HepG2 (cell line): ENCODE measurements at regions not wholly inside any gene's neighbourhood (a gene's known extent, or its start where the extent isn't known, plus 50 kb on each side); places are given as distances from the start of the nearest gene placed in this dataset.
"Not testable (repeated sequence)": the region's sequence is repeated elsewhere in the genome, so short reads cannot be mapped to it uniquely, and the experiment has no call there.

Source experiments
- ATAC-seq: fragments of 200-7000 bp; cut with Tn5 transposase; 3 replicates; pipeline ENCODE4 v1.9.1; 2020; ENCODE audit warnings: mild to moderate bottlenecking, moderate library complexity
- BruUV-seq: library from RNA; stranded (reverse); fragments of 400-500 nt; replicated peaks from 2 replicates; lab custom pipeline; 2021; lab: Mats Ljungman, UMichigan
- CTCF ChIA-PET: fragments of 300-600 bp; formaldehyde crosslinking; extraction: SDS; loops from one replicate; lab custom pipeline; 2021; ENCODE audit warnings: low total read pairs, inconsistent platforms, low intra/inter-chr PET ratio; lab: Yijun Ruan, JAX
- POLR2A ChIA-PET: fragments of 350-600 bp; sonication (Branson Sonifier 250); formaldehyde crosslinking; loops from one replicate; lab custom pipeline; 2020; ENCODE audit warnings: antibody characterized with exemption, inconsistent platforms; lab: Yijun Ruan, JAX
- DNase-seq: peaks from one replicate; pipeline ENCODE4 v3.0.0-alpha.2; 2015; ENCODE audit warnings: low spot score
- FAIRE-seq: peaks from 3 replicates; lab custom pipeline; 2011; peaks lifted over from hg19 to GRCh38; lab: Jason Lieb, UNC
- H2AFZ ChIP-seq: one replicate; pipeline ENCODE4 v1.6.1; 2011; ENCODE audit warnings: low read length, inconsistent platforms
- H3K27ac ChIP-seq: fragments of 300-600 bp; 3 replicates; pipeline ENCODE4 v1.8.0; 2011; ENCODE audit warnings: mixed run types, mild to moderate bottlenecking, mixed read lengths, low read length, inconsistent platforms; ENCODE audit not compliant: insufficient read depth; ENCODE audit errors: extremely low read length
- H3K27me3 ChIP-seq, 2 experiments: fragments of 200-600 bp in 1 of 2; 2 replicates in 1 of 2; 3 replicates in 1 of 2; pipeline versions ENCODE4 v1.6.0 to v1.8.0; 2011; ENCODE audit warnings: low read length in 2 of 2, mild to moderate bottlenecking in 2 of 2, moderate library complexity in 2 of 2, inconsistent platforms in 1 of 2; ENCODE audit not compliant: insufficient read depth in 2 of 2, control insufficient read depth in 1 of 2
- H3K36me3 ChIP-seq, 2 experiments: fragments of 200-600 bp in 1 of 2; replicated peaks in 1 of 2; 2 replicates in 1 of 2; 3 replicates in 1 of 2; pipeline versions ENCODE4 v1.5.1 to v1.8.0; 2011; ENCODE audit warnings: low read length in 2 of 2, inconsistent platforms in 1 of 2; ENCODE audit not compliant: insufficient read depth in 2 of 2, control insufficient read depth in 1 of 2
- H3K4me1 ChIP-seq: 2 replicates; pipeline ENCODE4 v1.5.1; 2012; ENCODE audit warnings: low read length, inconsistent platforms; ENCODE audit not compliant: insufficient read depth
- H3K4me2 ChIP-seq: 2 replicates; pipeline ENCODE4 v1.6.0; 2011; ENCODE audit warnings: low read depth, low read length, inconsistent platforms
- H3K4me3 ChIP-seq, 3 experiments: fragments of 200-600 bp in 1 of 3; sonication (generic), shearing (Covaris generic) in 1 of 3; replicated peaks in 1 of 3; 2 replicates each; pipeline ENCODE4 v1.5.1; 2011 to 2016; ENCODE audit warnings: low read length in 3 of 3, inconsistent platforms in 2 of 3, low read depth in 2 of 3, mild to moderate bottlenecking in 2 of 3, control low read depth in 1 of 3, mixed read lengths in 1 of 3; ENCODE audit not compliant: insufficient read depth in 1 of 3
- H3K79me2 ChIP-seq: one replicate; pipeline ENCODE4 v1.6.1; 2011; ENCODE audit warnings: low read length, inconsistent platforms; ENCODE audit not compliant: insufficient read depth
- H3K9ac ChIP-seq: 2 replicates; pipeline ENCODE4 v1.6.0; 2011; ENCODE audit warnings: mild to moderate bottlenecking, low read depth, low read length, inconsistent platforms; ENCODE audit not compliant: insufficient read depth
- H3K9me3 ChIP-seq: 2 replicates; pipeline ENCODE4 v1.5.1; 2012; ENCODE audit warnings: mild to moderate bottlenecking, low read length
- H4K20me1 ChIP-seq: 2 replicates; pipeline ENCODE4 v1.6.0; 2011; ENCODE audit warnings: inconsistent platforms, mild to moderate bottlenecking, low read length, moderate library complexity; ENCODE audit not compliant: insufficient read depth
- CBX5 ChIP-seq: sonication (generic); formaldehyde crosslinking; IDR thresholded peaks from 2 replicates; pipeline ENCODE4 v1.4.0; 2020; ENCODE audit warnings: missing genetic modification reagents, borderline replicate concordance
- KDM1A ChIP-seq: IDR thresholded peaks from 2 replicates; pipeline ENCODE4 v1.6.1; 2016; ENCODE audit warnings: missing compliant biosample characterization
- MATR3 ChIP-seq: sonication (generic); formaldehyde crosslinking; IDR thresholded peaks from 2 replicates; pipeline ENCODE4 v1.4.0; 2020; ENCODE audit warnings: missing genetic modification reagents
- NFYB ChIP-seq: sonication (generic); formaldehyde crosslinking; IDR thresholded peaks from 2 replicates; pipeline ENCODE4 v1.4.0; 2020; ENCODE audit warnings: missing genetic modification reagents
- RAD21 ChIP-seq: fragments of 450-650 bp; formaldehyde crosslinking; IDR thresholded peaks from 2 replicates; pipeline ENCODE4 v1.5.0; 2020; ENCODE audit warnings: mild to moderate bottlenecking
- RAD51 ChIP-seq: fragments of 450-650 bp; IDR thresholded peaks from 2 replicates; pipeline ENCODE4 v1.6.1; 2016; ENCODE audit warnings: borderline replicate concordance
- REL ChIP-seq: sonication (generic); formaldehyde crosslinking; conservative IDR thresholded peaks from 2 replicates; pipeline ENCODE4 v1.8.0; 2022; ENCODE audit warnings: mild to moderate bottlenecking, missing genetic modification reagents, moderate library complexity
- RFXAP ChIP-seq: sonication (generic); formaldehyde crosslinking; IDR thresholded peaks from 2 replicates; pipeline ENCODE4 v1.4.0; 2020; ENCODE audit warnings: missing genetic modification reagents, borderline replicate concordance
- SOX5 ChIP-seq: IDR thresholded peaks from 2 replicates; pipeline ENCODE4 v1.6.1; 2016; ENCODE audit warnings: borderline replicate concordance
- TCF7L2 ChIP-seq: IDR thresholded peaks from 2 replicates; pipeline ENCODE4 v1.6.1; 2011; ENCODE audit warnings: mild to moderate bottlenecking, low read depth, low read length, moderate library complexity
- XBP1 ChIP-seq: sonication (generic); formaldehyde crosslinking; IDR thresholded peaks from 2 replicates; pipeline ENCODE4 v1.5.0; 2020; ENCODE audit warnings: missing genetic modification reagents
- ZNF350 ChIP-seq: sonication (generic); formaldehyde crosslinking; IDR thresholded peaks from 2 replicates; pipeline ENCODE4 v1.4.0; 2020; ENCODE audit warnings: mild to moderate bottlenecking, low read depth, missing genetic modification reagents, borderline replicate concordance
- ZNF367 ChIP-seq: sonication (generic); formaldehyde crosslinking; IDR thresholded peaks from 2 replicates; pipeline ENCODE4 v1.4.0; 2020; ENCODE audit warnings: missing genetic modification reagents, borderline replicate concordance
- ZNF607 ChIP-seq: sonication (generic); formaldehyde crosslinking; IDR thresholded peaks from 2 replicates; pipeline ENCODE4 v1.5.1; 2020; ENCODE audit warnings: missing genetic modification reagents, mild to moderate bottlenecking, borderline replicate concordance
- ZNF781 ChIP-seq: sonication (generic); formaldehyde crosslinking; IDR thresholded peaks from 2 replicates; pipeline ENCODE4 v1.5.1; 2020; ENCODE audit warnings: borderline replicate concordance, mild to moderate bottlenecking, missing genetic modification reagents; ENCODE audit errors: not compliant biosample characterization
- ZNF792 ChIP-seq: IDR thresholded peaks from 2 replicates; pipeline ENCODE4 v1.6.1; 2016
- WGBS: methylation state at CpG from one replicate; pipeline ENCODE4 v1.1.6; 2017; ENCODE audit warnings: low lambda C conversion rate; 5-methylcytosine and 5-hydroxymethylcytosine counted together
- in situ Hi-C: cut with HindIII; loops from 2 replicates; pipeline ENCODE4 v1.10.0; 2017; ENCODE audit warnings: low pct_unique_long_range_greater_than_20kb; ENCODE audit not compliant: extremely low pct_ligation_motif_present
- intact Hi-C: fragments of 100-400 bp; cut with micrococcal nuclease; formaldehyde crosslinking; loops from one replicate; pipeline ENCODE4 v1.10.0; 2022; ENCODE audit not compliant: unreplicated experiment
- TF ChIP-seq, protein P1 (sequence below): IDR thresholded peaks from 2 replicates; pipeline ENCODE4 v1.6.1; 2012; ENCODE audit warnings: low read depth, low read length, improper control_type of control experiment
- TF ChIP-seq, protein P2 (sequence below): conservative IDR thresholded peaks from 2 replicates; pipeline ENCODE4 v1.6.1; 2018; ENCODE audit warnings: missing genetic modification reagents

DNA sequence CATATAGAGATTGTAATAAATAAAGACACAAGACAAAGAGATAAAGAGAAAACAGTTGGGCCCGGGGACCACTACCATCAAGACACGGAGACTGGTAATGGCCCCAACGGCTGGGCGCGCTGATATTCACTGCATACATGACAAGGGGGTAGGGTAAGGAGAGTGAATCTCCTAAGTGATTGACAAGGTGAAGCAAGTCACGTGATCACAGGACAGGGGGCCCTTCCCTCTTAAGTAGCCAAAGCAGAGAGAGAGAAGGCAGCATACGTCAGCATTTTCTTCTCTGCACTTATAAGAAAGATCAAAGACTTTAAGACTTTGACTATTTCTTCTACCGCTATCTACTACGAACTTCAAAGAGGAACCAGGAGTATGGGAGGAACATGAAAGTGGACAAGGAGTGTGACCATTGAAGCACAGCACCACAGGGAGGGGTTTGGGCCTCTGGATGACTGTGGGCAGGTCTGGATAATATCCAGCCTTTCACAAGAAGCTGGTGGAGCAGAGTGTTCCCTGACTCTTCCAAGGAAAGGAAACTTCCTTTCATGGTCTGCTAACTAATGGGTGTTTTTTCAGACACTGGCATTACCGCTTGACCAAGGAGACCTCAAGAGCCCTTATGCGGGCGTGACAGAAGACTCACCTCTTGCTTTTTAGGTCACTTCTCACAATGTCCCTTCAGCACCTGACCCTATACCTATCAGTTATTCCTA, 75.6 kb downstream of the MRPL39 start:
- FAIRE-seq, H2AFZ ChIP-seq, in situ Hi-C loops, H4K20me1 ChIP-seq, POLR2A ChIA-PET, H3K27ac ChIP-seq, H3K4me2 ChIP-seq, H3K9ac ChIP-seq, H3K4me1 ChIP-seq: not testable (repeated sequence)
- peaks cover 12% of the 10 kb centered on the region; the same call in 1 of the 2 replicates for H3K9me3 ChIP-seq
- 74% methylated on average over 12 of the region's 12 CpGs for WGBS
- TF ChIP-seq RAD51, result peak; percentile 58; the same call in 1 of the 2 replicates
- TF ChIP-seq, all 625 proteins: peak for 1; not testable (repeated sequence) for 624
- H3K4me3 ChIP-seq, H3K27me3 ChIP-seq, DNase-seq, BruUV-seq, H3K79me2 ChIP-seq, CTCF ChIA-PET, ATAC-seq, H3K36me3 ChIP-seq, intact Hi-C loops: not testable (repeated sequence)

DNA sequence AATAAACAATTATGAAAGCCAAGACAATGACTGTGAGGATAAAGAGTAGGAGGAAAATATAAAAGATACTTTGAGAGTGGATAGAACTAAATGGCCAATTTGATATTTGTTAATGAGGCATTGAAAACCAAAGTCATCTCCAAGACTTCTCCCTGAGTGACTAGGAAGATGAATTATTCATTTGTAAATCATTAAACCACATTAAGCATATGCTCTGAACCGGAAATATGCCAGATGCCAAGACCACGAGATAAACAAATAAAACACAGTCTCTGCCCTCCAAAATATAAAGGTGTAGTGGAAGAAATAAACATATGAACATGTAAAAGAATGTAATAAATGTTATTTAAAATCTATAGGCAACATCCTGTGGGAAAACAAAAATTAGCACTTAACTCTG, 78.8 kb downstream of the MRPL39 start:
- FAIRE-seq (no peak), ATAC-seq (no peak), DNase-seq (no peak)
- H3K79me2 ChIP-seq, result no peaks in the 10 kb centered on the region
- H3K36me3 ChIP-seq, result no peaks in the 10 kb centered on the region
- in situ Hi-C loops, result no loop called here
- BruUV-seq, result no TSS peak
- no peak overlapping the region for H3K4me2 ChIP-seq
- no peak overlapping the region for H3K4me3 ChIP-seq
- intact Hi-C loops, result no loop called here
- H3K27ac ChIP-seq, result no peak overlapping the region
- no peak overlapping the region for H3K9ac ChIP-seq
- no peaks in the 10 kb centered on the region for H3K4me1 ChIP-seq
- no peak overlapping the region for H2AFZ ChIP-seq
- H4K20me1 ChIP-seq, result no peaks in the 10 kb centered on the region
- CTCF ChIA-PET, result no interaction called here
- 5% methylated on average over 2 of the region's 2 CpGs for WGBS
- peaks cover 17% of the 10 kb centered on the region; the same call in 1 of the 2 replicates for H3K9me3 ChIP-seq
- POLR2A ChIA-PET, result no interaction called here
- no peaks in the 10 kb centered on the region for H3K27me3 ChIP-seq
- TF ChIP-seq ZNF607 (CRISPR knock-in tag) (no peak), ZNF367 (CRISPR knock-in tag) (no peak), ZNF350 (CRISPR knock-in tag) (no peak), REL (CRISPR knock-in tag) (no peak), SOX5 (CRISPR knock-in tag) (no peak), NFYB (no peak), TCF7L2 (no peak), RAD21 (CRISPR knock-in tag) (no peak), ZNF781 (no peak), MATR3 (CRISPR knock-in tag) (no peak), RFXAP (CRISPR knock-in tag) (no peak), ZNF792 (CRISPR knock-in tag) (no peak), KDM1A (CRISPR knock-in tag) (no peak), CBX5 (CRISPR knock-in tag) (no peak), XBP1 (no peak)
- TF ChIP-seq, protein P1, sequence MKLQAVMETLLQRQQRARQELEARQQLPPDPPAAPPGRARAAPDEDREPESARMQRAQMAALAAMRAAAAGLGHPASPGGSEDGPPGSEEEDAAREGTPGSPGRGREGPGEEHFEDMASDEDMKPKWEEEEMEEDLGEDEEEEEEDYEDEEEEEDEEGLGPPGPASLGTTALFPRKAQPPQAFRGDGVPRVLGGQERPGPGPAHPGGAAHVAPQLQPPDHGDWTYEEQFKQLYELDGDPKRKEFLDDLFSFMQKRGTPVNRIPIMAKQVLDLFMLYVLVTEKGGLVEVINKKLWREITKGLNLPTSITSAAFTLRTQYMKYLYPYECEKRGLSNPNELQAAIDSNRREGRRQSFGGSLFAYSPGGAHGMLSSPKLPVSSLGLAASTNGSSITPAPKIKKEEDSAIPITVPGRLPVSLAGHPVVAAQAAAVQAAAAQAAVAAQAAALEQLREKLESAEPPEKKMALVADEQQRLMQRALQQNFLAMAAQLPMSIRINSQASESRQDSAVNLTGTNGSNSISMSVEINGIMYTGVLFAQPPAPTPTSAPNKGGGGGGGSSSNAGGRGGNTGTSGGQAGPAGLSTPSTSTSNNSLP, result no peak
- TF ChIP-seq, protein P2, sequence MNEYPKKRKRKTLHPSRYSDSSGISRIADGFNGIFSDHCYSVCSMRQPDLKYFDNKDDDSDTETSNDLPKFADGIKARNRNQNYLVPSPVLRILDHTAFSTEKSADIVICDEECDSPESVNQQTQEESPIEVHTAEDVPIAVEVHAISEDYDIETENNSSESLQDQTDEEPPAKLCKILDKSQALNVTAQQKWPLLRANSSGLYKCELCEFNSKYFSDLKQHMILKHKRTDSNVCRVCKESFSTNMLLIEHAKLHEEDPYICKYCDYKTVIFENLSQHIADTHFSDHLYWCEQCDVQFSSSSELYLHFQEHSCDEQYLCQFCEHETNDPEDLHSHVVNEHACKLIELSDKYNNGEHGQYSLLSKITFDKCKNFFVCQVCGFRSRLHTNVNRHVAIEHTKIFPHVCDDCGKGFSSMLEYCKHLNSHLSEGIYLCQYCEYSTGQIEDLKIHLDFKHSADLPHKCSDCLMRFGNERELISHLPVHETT (CRISPR knock-in tag), result no peak
